ENCODE measurements at regions not wholly inside any gene's neighbourhood (a gene's known extent, or its start where the extent isn't known, plus 50 kb on each side); places are given as distances from the start of the nearest gene placed in this dataset.

DNA sequence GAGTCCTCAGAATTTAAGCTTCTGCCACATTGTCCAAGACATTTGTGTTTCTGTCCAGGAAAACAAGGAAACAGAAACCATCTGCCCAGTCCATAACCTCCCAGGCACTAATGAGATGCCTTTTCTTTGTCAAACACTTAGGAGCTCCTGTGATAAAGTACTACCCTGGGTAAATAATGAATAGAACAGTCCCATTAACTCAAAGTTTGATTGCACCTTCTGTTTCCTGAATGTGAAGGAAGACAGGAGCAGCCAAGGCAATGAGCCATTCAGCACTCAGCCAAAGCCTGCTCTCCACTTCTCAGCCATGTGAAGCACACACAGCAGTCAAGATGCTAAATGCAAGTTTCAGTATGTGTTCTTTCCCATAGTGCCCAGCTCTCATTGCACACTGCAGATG, 199.8 kb downstream of the SEC16B start:
- TF ChIP-seq EZH2 (IDR thresholded peaks at IDR 0.05) = no peak
- no peak for TF ChIP-seq FOXP2 (optimal IDR thresholded peaks at IDR 0.05; ENCODE audit: control extremely low read depth, extremely low read length, insufficient read depth)
- TF ChIP-seq POLR2AphosphoS5 (IDR thresholded peaks at IDR 0.05; ENCODE audit: borderline replicate concordance, low read depth, low read length) = no peak

Data from SK-N-MC (cell line).